T-helper 17 cell (primary cell): ENCODE measurements at regions not wholly inside any gene's neighbourhood (a gene's known extent, or its start where the extent isn't known, plus 50 kb on each side); places are given as distances from the start of the nearest gene placed in this dataset.

Experiments used
- ATAC-seq: fragments of 150-1000 bp; cut with Tn5 transposase; 2 replicates; pipeline ENCODE4 v1.10.0; 2021; ENCODE audit warnings: mild to moderate bottlenecking, moderate library complexity
- DNase-seq, 3 donors: peaks; one replicate each; pipeline versions ENCODE4 v3.0.0 to v3.0.0-alpha.2; 2020 to 2021
- H3K9me3 ChIP-seq: one replicate; pipeline ENCODE4 v1.7.0; 2013; ENCODE audit warnings: low read length, mild to moderate bottlenecking; ENCODE audit not compliant: control insufficient read depth, poor library complexity, severe bottlenecking
- H3K27ac Mint-ChIP-seq: one replicate; pipeline ENCODE4 v1.8.0; 2022; ENCODE audit warnings: mild to moderate bottlenecking, moderate library complexity, mixed read lengths
- H3K27me3 Mint-ChIP-seq: one replicate; pipeline ENCODE4 v1.8.0; 2022; ENCODE audit warnings: mixed read lengths
- H3K36me3 Mint-ChIP-seq: one replicate; pipeline ENCODE4 v1.8.0; 2022; ENCODE audit warnings: low read depth, mixed read lengths
- H3K4me1 Mint-ChIP-seq: one replicate; pipeline ENCODE4 v1.8.0; 2022; ENCODE audit warnings: mild to moderate bottlenecking, mixed read lengths
- H3K4me3 Mint-ChIP-seq: one replicate; pipeline ENCODE4 v1.8.0; 2022; ENCODE audit warnings: mild to moderate bottlenecking, moderate library complexity, mixed read lengths

DNA sequence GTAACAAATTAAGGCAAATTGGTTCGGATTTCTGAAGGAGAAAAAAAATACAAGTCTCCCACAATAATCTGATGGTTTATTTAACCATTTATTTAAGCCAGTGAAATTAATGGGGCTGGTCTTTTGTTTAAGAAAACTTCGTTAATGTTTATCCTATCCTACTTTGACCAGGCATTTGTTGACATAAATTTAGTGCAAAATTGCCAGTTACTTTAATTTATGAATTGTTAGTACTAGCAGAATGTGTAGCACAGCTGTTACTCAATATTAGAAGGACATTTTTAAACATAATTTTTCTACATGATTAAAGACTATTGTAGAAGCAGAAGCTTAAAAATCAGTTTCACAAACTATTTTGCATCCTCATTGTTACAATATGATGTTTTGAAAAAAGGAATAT is 687.6 kb upstream of the PTBP2 start:
- ATAC-seq (no peak), DNase-seq (no peak)
- H3K36me3 Mint-ChIP-seq: no peaks in the 10 kb centered on the region
- H3K4me3 Mint-ChIP-seq: no peak overlapping the region
- H3K4me1 Mint-ChIP-seq: no peaks in the 10 kb centered on the region
- no peak overlapping the region for H3K27ac Mint-ChIP-seq
- no peaks in the 10 kb centered on the region for H3K9me3 ChIP-seq
- H3K27me3 Mint-ChIP-seq: no peaks in the 10 kb centered on the region

DNA sequence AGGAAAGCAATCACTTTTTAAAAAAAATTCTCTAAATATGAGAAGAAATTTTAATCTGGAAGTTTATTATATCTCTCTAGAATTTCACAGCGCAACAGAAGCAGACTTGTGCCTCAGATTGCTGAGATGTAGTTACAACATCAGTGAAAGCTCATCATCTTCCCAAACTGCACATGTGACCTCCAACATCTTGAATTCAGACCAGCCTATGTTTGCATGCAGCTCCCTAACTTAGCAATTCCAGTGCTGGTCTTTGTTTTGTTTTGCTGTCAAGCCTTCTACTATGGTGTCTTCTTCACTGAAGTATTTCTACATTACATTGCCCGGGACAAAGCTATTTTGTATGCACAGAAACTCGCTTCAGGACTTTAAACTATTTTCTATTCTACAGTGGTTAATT is 684.8 kb upstream of the PTBP2 start:
- DNase-seq (no peak), ATAC-seq (no peak)
- Mint-ChIP-seq H3K27me3 (no peaks in the 10 kb centered on the region), H3K4me1 (no peaks in the 10 kb centered on the region), H3K27ac (no peak overlapping the region), H3K4me3 (no peak overlapping the region), H3K36me3 (no peaks in the 10 kb centered on the region)
- H3K9me3 ChIP-seq: no peaks in the 10 kb centered on the region

DNA sequence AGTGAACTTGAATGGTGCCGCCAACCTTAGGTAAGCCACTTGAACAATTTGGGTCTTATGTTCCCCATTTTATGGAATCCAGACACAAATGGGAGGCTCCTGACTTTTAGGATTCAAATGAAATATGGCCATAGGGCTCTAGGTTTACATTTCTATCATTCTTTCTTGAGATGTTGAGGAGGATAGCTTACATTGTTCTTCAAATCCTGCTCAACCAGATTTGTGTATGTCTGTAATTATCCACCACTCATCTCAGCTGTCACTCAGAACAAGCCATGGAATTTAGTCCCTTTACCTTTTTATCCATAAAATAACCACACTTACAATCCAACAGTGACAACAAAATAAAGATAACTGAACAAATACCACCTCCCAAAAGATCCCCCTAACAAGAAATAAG is 682.9 kb upstream of the PTBP2 start:
- Mint-ChIP-seq H3K27ac (no peak overlapping the region), H3K4me3 (no peak overlapping the region), H3K36me3 (no peaks in the 10 kb centered on the region), H3K27me3 (no peaks in the 10 kb centered on the region), H3K4me1 (no peaks in the 10 kb centered on the region)
- ATAC-seq: no peak
- DNase-seq: no peak
- no peaks in the 10 kb centered on the region for H3K9me3 ChIP-seq

DNA sequence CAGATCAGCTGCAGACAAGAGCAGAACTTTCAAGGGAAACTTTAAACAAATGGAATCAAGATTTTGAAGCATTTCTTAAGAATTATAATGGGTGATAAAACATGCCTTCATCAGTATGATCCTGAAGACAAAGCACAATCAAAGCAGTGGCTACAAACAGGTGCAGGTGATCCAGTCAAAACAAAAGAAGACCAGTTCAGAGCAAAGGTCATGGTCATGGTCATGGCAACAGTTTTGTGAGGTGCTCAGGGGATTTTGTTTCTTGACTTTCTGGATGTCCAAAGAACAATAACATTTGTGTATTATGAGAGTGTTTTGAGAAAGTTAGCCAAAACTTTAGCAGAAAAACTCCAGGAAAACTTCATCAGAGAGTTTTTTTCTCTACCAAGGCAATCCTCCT is 681.7 kb upstream of the PTBP2 start:
- no peaks in the 10 kb centered on the region for H3K9me3 ChIP-seq
- ATAC-seq (no peak), DNase-seq (no peak)
- H3K27me3 Mint-ChIP-seq: no peaks in the 10 kb centered on the region
- no peaks in the 10 kb centered on the region for H3K36me3 Mint-ChIP-seq
- no peaks in the 10 kb centered on the region for H3K4me1 Mint-ChIP-seq
- H3K27ac Mint-ChIP-seq: no peak overlapping the region
- no peak overlapping the region for H3K4me3 Mint-ChIP-seq

DNA sequence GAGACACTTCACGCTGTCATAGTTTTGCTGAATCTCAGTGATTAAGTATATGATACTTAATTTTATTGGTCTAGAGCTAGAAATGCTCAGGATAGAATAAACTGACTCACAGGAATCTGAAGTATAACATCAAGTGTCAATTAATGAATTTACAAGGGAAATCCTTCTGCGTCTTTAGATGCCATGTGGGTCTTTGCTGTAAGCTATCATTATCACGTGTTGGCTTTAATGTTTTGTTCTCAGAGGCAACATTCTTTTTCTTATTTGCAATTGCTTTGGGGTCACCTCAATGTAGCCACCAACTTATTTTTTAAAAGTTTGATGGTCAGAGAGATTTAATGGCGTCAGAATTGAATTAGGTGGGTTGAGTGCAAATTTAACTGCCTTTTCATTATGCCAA is 680.1 kb upstream of the PTBP2 start:
- no peak overlapping the region for H3K27ac Mint-ChIP-seq
- no peaks in the 10 kb centered on the region for H3K36me3 Mint-ChIP-seq
- ATAC-seq (no peak), DNase-seq (no peak)
- no peaks in the 10 kb centered on the region for H3K27me3 Mint-ChIP-seq
- H3K4me1 Mint-ChIP-seq: no peaks in the 10 kb centered on the region
- H3K9me3 ChIP-seq: no peaks in the 10 kb centered on the region
- no peak overlapping the region for H3K4me3 Mint-ChIP-seq

DNA sequence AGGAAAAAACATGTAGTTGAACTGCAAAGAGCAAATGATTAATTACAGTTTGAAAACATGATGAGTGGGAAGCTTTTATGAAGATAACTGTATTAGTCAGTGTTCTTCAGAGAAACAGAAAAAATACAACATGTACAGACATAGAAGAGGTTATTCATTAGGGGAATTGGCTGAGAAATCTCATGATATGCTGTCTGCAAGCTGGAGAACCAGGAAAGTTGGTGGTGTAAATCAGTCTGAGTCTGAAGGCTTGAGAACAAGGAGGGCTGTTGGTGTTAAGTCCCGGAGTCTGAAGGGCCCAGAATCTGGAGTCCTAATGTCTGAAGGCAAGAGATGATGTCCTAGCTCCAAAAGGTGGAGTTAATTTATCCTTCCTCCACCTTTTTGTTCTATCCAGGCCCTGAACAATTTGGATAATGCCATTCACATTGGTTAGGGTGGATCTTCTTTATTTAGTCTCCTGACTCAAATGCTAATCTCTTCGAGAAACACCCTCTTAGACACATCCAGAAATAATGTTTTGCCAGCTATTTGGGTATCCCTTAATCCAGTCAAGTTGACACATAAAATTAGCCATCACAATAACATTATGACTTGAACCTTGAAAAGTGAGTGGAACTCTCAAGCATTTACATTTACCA is 672.9 kb upstream of the PTBP2 start:
- no peaks in the 10 kb centered on the region for H3K36me3 Mint-ChIP-seq
- H3K4me3 Mint-ChIP-seq: no peak overlapping the region
- no peaks in the 10 kb centered on the region for H3K4me1 Mint-ChIP-seq

DNA sequence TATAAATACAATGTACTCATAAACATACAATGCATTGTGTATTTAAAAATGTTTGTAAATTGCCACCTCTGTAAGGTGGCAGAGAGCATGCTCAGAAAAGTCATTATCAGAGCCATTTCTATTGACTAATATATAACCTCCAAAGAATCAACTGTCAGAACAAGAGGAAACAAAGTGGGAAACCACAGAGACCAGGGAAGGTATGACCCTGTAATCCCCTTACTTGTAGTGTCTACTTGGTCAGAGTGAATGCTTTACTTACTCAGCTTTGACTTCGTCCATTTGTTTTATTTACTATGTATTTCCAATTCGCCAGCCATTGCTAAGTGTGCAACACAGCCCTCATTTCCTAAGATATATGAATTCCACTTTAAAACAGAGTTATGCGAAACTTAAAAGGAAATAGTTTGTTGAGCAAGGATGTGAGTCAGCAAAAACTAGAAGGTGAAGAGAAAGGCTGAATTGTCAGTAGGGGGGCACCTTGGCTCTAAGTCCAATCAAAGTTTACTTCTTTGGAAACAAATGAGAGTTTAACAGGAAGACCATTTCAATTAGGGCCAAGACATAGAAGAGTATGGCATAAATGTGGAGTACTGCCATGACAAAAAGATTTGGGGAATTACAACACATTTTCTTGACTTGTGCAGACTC is 671.7 kb upstream of the PTBP2 start:
- H3K4me1 Mint-ChIP-seq: no peaks in the 10 kb centered on the region
- no peaks in the 10 kb centered on the region for H3K36me3 Mint-ChIP-seq
- DNase-seq (no peak), ATAC-seq (no peak)
- no peak overlapping the region for H3K27ac Mint-ChIP-seq
- H3K4me3 Mint-ChIP-seq: no peak overlapping the region
- H3K27me3 Mint-ChIP-seq: no peaks in the 10 kb centered on the region
- peaks cover 2% of the 10 kb centered on the region for H3K9me3 ChIP-seq

More for the DNA sequence above, 672.9 kb upstream of the PTBP2 start:
- peaks cover 2% of the 10 kb centered on the region for H3K9me3 ChIP-seq
- no peak overlapping the region for H3K27ac Mint-ChIP-seq
- H3K27me3 Mint-ChIP-seq: no peaks in the 10 kb centered on the region
- DNase-seq (no peak), ATAC-seq (no peak)

DNA sequence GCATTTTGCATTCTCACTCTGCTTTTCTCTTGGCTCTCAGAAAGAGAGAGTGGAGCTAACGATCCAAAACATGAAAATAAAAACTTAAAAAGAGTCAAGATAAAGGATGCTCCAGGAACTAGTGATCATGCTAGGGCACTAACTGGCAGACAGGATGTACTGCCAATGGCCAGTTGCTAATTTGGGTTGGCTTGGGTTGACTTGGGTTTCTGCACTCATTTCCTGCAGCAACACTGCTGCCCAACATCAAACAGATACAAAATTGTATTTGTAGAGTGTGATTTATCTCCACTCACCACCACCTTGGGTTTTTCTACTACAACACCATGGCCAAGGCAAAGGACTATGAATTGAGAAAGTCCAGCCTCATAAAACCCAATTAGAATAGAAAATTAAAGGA is 662.3 kb upstream of the PTBP2 start:
- no peak overlapping the region for H3K4me3 Mint-ChIP-seq
- no peak overlapping the region for H3K27ac Mint-ChIP-seq
- H3K9me3 ChIP-seq: no peaks in the 10 kb centered on the region
- no peaks in the 10 kb centered on the region for H3K36me3 Mint-ChIP-seq
- no peaks in the 10 kb centered on the region for H3K4me1 Mint-ChIP-seq
- ATAC-seq (no peak), DNase-seq (no peak)
- no peaks in the 10 kb centered on the region for H3K27me3 Mint-ChIP-seq

DNA sequence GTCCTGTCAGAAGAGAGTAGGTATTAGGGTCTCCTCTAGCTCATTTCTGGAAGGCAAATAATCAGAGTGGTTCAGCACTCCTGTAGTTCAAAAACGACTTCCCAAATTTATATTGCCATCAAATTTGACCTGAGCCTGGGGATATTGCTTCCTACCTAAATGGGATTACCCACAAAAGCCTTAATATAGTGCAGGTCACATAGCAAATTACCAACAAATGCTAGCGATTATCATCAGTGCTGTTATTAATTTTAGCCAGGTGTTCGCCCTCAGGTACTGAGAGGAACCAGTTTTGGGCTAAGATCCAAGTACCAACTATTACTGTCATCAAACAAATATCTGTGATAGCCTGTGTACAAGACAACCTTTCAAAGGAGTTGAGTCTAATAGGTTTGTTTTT is 661.8 kb upstream of the PTBP2 start:
- H3K4me3 Mint-ChIP-seq: no peak overlapping the region
- H3K36me3 Mint-ChIP-seq: no peaks in the 10 kb centered on the region
- no peaks in the 10 kb centered on the region for H3K27me3 Mint-ChIP-seq
- no peaks in the 10 kb centered on the region for H3K4me1 Mint-ChIP-seq
- DNase-seq (no peak), ATAC-seq (no peak)
- H3K27ac Mint-ChIP-seq: no peak overlapping the region
- H3K9me3 ChIP-seq: no peaks in the 10 kb centered on the region

DNA sequence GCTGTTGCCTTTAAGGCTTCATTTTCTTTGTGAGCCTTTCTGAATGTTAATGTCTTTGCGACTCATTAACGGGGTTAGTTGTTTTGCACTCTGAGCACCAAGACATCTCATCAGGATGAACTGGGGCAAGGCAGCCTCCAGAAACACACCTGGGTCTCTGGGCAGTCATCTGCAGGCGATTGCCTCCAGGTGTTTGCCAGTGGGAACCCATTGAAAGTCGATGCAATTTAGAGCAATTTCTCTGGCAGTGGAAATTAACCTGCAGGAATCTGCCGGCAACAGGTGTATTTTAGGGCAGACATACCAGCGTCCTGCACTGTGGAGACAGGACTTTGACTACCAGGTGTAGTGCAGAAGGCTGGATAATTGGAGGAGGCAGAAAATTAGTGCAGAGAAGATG is 661.0 kb upstream of the PTBP2 start:
- H3K27me3 Mint-ChIP-seq: no peaks in the 10 kb centered on the region
- no peak for DNase-seq
- ATAC-seq: no peak
- H3K4me3 Mint-ChIP-seq: no peak overlapping the region
- no peaks in the 10 kb centered on the region for H3K9me3 ChIP-seq
- H3K27ac Mint-ChIP-seq: no peak overlapping the region
- no peaks in the 10 kb centered on the region for H3K4me1 Mint-ChIP-seq
- H3K36me3 Mint-ChIP-seq: no peaks in the 10 kb centered on the region

DNA sequence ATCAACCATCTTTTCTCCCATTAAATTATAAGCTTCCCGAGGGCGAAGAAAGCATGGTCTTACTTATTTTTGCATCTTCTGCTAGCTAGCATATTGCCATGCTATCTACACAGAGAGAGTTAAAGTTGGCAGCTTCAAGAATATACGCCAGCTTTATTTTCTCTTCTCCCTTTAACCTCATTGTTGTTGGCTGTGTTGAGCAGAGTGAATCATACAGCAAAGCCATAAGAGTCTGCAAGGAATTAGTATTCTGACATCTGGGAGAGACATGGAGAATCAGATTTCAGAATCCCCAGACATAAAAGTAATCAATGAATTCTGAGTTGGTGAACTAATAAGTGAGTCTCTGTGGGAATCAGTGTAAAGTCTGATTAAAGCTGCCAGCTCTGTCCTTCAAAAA is 649.6 kb upstream of the PTBP2 start:
- no peaks in the 10 kb centered on the region for H3K4me1 Mint-ChIP-seq
- no peaks in the 10 kb centered on the region for H3K9me3 ChIP-seq
- H3K27ac Mint-ChIP-seq: no peak overlapping the region
- H3K36me3 Mint-ChIP-seq: no peaks in the 10 kb centered on the region
- H3K4me3 Mint-ChIP-seq: no peak overlapping the region
- DNase-seq (no peak), ATAC-seq (no peak)
- no peaks in the 10 kb centered on the region for H3K27me3 Mint-ChIP-seq

DNA sequence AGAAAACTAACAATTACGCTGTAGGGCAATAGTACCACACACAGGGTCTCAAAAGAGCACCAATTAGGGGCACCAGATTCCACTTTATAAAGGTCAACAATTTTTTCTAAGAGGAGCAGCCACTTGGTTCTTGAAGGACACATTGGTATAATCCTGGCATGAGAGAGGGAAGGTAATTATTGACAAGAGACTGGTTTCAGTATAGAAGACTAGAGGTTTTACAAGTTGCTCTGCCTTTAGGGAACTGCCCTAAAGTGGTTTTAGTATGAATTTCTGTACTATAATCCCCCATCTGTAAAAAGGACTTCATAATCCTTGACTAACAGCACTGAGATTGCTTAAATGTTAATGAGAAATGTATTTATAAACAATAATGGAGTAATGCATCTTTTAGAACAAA is 648.5 kb upstream of the PTBP2 start:
- H3K27me3 Mint-ChIP-seq: no peaks in the 10 kb centered on the region
- no peaks in the 10 kb centered on the region for H3K36me3 Mint-ChIP-seq
- ATAC-seq (no peak), DNase-seq (no peak)
- H3K4me1 Mint-ChIP-seq: no peaks in the 10 kb centered on the region
- H3K9me3 ChIP-seq: no peaks in the 10 kb centered on the region
- no peak overlapping the region for H3K4me3 Mint-ChIP-seq
- H3K27ac Mint-ChIP-seq: no peak overlapping the region

DNA sequence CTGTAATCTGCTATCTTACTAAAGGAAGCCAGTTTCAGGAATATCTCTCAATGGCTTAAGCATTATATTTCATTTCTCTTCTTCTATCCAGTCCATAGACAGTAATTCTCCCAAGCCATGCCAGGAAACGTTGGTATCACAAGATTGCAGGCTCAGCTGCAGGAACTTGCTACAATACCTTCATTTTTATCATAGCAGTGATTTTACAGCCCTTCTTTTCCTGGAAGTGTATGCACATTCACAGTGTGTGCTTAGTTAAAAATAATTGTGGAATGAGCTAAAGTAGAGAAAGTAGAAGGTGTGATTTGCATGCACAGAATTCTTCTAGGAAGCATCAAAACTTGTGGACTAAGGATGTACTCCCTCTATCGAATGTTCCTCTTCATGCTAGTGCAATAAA is 647.2 kb upstream of the PTBP2 start:
- no peaks in the 10 kb centered on the region for H3K9me3 ChIP-seq
- no peak overlapping the region for H3K4me3 Mint-ChIP-seq
- no peaks in the 10 kb centered on the region for H3K4me1 Mint-ChIP-seq
- ATAC-seq (no peak), DNase-seq (no peak)
- H3K36me3 Mint-ChIP-seq: no peaks in the 10 kb centered on the region
- H3K27ac Mint-ChIP-seq: no peak overlapping the region
- no peaks in the 10 kb centered on the region for H3K27me3 Mint-ChIP-seq

DNA sequence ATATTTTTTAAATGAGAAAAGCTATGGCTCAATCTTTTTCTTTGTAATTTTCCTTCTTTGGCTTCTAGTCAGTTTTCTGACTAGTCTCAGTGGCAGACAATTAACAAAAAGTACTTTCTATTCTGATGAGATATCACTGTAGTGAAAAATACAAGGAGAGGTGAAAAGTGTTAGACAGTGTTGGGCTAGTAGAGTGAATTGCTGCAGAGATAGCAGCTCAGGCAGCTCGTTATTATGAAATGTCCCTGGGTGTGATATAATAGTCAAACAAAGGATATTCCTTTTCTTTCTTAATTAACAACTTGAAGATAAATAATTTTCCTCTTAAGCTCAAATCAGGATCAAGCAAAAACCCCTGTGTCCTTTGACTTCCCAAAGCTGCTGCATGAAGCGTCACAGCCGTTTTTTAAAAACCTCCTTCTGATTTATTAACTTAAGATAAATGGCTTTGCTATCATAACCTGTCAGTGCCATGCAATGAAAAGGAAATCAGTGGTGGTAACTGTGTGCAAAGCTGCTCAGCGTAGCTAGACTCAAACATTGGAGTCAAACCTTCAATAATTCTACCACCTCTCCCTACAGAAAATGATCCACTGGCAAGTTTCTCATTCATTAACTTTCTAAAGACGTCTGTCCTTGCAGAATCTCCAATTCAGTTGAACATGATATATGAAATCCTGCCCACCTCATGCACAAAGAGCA is 646.6 kb upstream of the PTBP2 start:
- ATAC-seq: no peak
- Mint-ChIP-seq H3K4me1 (no peaks in the 10 kb centered on the region), H3K36me3 (no peaks in the 10 kb centered on the region), H3K27ac (no peak overlapping the region), H3K27me3 (no peaks in the 10 kb centered on the region), H3K4me3 (no peak overlapping the region)
- H3K9me3 ChIP-seq: no peaks in the 10 kb centered on the region
- DNase-seq: no peak
